ENCODE measurements at regions not wholly inside any gene's neighbourhood (a gene's known extent, or its start where the extent isn't known, plus 50 kb on each side); places are given as distances from the start of the nearest gene placed in this dataset.

- DNase-seq (ENCODE audit: low read depth) = no peak
These were observed 229.7 kb upstream of the AGAP1 start for GRCh38 chr2:235264121-235264493.

DNA sequence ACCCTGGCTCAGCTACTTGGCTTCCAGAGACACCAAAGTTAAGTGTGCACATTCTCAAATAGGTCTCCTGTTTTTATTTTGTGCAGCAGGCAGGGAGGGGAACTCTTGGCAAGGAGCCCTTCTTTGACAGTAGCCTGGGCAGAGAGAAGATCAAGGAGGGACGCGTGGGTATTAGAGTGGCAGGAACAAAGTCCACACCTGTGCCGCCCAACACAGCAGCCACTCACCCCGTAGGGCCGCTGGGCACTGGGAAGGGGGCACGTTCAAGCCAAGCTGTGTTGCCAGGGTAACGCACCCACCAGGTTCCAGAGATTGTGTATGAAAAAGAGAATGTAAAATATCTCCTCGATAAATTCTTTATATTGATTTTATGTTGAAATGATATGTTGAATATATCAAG, 229.3 kb upstream of the AGAP1 start:
- no peak for DNase-seq (ENCODE audit: low read depth)

DNA sequence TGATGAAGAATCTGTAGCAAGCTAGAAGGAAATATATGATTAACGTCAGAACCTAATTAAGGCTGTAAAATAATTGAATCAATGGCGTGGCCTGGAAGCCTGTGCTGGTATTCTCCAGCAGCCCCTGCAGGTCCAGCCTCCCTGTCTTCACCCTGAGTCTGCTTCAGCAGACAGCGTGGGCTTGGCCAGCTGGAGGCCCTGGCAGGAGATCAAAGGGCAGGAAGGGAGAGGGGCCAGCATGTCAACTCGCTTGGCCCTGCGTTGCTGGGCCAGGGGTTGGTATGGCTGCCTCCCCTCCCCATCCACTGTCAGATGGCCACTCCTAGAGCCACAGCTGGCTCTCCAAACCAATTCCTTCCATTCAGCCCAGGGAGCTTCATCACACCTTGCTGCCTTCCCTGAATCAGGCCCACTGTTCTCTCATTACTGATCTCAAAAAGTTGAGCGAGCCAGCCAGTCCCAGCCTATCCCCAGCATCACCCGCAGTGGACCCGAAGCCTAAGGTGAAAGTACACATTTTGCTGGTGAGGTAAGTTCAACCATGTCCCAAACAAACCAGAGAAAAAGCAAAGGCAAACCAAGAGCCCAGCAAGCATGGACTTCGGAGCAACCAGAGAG, 228.4 kb upstream of the AGAP1 start:
- no peak for DNase-seq (ENCODE audit: low read depth)

GRCh38 chr2:235267251-235267650, 226.6 kb upstream of the AGAP1 start:
- DNase-seq (ENCODE audit: low read depth) = no peak

- peak; percentile 49 for DNase-seq (ENCODE audit: low read depth)
These were observed 225.3 kb upstream of the AGAP1 start for GRCh38 chr2:235268535-235268934.

- no peak for DNase-seq (ENCODE audit: low read depth)
These were observed 223.6 kb upstream of the AGAP1 start for GRCh38 chr2:235270291-235270690.

DNA sequence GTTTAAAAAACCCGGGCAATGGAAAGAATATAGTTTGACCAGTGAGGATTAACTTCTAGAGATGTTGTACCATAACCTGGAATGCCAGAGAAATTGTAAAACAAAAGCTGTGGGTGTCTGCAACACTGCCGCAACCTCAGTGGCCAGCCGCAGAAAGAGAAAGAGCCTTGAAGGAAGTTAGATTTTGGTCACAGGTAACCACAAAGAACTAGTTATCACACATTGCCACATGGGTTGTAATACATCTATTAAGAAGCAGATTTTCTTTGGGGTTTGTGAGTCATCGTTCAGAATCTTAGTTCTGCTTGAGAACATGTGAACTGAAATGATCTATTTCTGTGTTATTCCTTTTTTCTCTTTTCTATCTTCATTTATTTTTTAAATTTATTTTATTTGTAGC, 222.9 kb upstream of the AGAP1 start:
- peak; percentile 52 for DNase-seq (ENCODE audit: low read depth)

GRCh38 chr2:235271936-235272335, 221.9 kb upstream of the AGAP1 start:
- DNase-seq (ENCODE audit: low read depth) = no peak

DNA sequence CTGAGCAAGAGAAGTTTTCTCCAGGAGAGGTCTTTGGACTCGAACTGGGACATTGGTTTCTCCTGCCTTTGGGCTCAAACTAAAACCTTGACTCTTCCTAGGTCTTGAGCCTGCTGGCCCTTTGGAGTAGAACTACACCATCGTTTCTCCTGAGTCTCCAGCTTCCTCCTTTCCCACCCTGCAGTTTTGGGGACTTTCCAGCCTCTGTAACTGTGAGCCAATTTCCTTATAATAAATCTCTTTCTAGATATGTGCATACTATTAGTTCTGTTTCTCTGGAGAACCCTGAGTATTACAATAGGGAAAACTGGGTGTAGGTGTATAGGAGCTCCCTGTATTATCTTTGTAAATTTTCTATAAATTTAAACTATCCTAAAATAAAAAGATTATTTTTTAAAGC, 219.8 kb upstream of the AGAP1 start:
- DNase-seq (ENCODE audit: low read depth) = no peak

DNA sequence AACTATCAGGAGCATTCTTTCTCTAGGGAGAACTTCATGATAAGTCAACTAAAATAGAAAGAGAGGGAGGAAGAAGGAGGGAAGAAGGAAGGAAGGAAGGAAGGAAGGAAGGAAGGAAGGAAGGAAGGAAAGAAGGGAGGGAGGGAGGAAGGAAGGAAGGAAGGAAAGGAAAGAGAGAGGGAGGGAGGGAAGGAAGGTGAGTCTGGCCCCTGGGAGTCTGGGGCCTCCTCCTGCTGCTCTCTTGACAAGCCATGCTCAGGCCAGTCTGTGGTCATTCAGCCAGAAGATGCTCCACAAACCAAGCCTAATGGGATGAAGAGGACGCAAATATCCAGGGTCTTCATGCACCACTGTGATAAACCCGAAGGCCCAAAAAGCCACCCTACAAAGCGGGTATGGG, 216.4 kb upstream of the AGAP1 start:
- DNase-seq (ENCODE audit: low read depth) = no peak

GRCh38 chr2:235278771-235279355, 215.0 kb upstream of the AGAP1 start:
- DNase-seq (ENCODE audit: low read depth) = no peak

DNA sequence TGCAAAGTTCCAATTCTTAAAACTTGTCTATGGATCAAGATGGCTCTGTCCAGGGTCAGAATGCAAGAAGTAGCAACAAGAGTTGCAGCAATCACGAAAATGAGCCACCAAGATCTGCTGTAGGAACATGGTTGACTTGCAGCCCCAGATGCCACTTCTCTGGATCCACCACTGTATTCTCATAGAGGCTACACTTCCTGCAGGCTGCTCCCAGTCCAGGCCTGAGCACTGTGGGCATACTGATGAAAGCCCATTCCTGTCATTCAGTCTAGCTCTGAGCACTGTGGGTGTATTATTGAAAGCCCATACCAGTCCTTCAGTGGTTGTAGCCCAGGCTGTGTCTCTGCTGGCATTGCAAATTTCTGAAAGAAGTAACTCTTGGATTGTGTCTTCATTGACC, 213.9 kb upstream of the AGAP1 start:
- DNase-seq (ENCODE audit: low read depth) = no peak

DNA sequence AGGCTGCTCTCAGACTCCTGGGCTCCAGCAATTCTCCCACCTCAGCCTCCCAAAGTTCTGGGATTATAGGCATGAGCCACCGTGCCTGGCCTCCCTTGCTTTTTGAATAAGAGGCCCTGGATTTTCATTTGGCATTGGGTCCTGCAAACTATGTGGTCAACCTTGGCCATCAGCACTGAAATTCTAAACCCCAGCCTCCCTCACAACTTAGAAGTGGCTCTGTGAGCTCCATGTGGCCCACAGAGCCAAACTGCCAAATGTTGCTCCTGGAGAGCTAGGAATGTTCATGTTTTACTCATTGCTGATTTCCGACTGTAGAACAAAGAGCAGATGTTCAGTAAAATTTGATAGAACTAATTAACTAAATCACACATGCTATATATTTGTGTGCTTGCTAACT, 210.6 kb upstream of the AGAP1 start:
- no peak for DNase-seq (ENCODE audit: low read depth)

DNA sequence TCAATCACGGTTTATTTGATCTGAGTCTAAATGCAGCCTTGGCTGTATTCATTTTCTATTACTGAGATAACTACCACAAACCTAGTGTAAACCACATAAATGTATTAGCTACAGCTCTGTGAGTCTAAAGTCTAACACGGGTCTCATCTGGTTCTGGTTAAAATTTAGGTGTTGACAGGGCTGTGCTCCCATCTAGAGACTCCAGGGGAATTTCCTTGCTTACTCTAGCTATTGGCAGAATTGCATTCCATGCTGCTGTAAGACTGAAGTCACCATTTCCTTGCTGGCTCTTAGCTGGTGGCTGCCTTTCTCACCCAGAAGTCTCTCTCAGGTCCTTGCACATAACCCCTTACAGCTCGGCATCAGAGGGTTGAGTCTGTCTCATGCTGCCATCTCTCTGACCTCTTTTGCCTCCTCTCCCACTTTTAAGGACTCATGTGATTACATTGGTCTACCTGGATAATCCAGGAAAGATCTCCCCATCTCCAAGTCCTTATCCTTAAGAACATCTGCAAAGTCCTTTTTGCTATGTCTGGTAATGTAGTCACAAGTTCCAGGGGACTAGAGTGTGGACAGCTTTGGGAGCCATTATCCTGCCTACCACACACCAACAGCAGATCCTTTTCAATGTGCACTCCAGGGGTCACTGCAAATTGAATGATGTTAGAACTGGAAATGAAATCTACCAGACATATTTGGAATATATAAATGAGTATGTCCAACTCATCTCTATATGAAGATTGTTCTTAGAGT, 207.0 kb upstream of the AGAP1 start:
- DNase-seq (ENCODE audit: low read depth) = no peak

- no peak for DNase-seq (ENCODE audit: low read depth)
These were observed 206.5 kb upstream of the AGAP1 start for GRCh38 chr2:235287375-235287733.

GRCh38 chr2:235291461-235291860, 202.4 kb upstream of the AGAP1 start:
- DNase-seq (ENCODE audit: low read depth) = no peak

GRCh38 chr2:235293061-235293460, 200.8 kb upstream of the AGAP1 start:
- no peak for DNase-seq (ENCODE audit: low read depth)

GRCh38 chr2:235295831-235296230, 198.0 kb upstream of the AGAP1 start:
- DNase-seq (ENCODE audit: low read depth) = no peak

- no peak for DNase-seq (ENCODE audit: low read depth)
These were observed 193.3 kb upstream of the AGAP1 start for GRCh38 chr2:235300368-235301201.

- DNase-seq (ENCODE audit: low read depth) = no peak
These were observed 192.4 kb upstream of the AGAP1 start for GRCh38 chr2:235301202-235302076.

DNA sequence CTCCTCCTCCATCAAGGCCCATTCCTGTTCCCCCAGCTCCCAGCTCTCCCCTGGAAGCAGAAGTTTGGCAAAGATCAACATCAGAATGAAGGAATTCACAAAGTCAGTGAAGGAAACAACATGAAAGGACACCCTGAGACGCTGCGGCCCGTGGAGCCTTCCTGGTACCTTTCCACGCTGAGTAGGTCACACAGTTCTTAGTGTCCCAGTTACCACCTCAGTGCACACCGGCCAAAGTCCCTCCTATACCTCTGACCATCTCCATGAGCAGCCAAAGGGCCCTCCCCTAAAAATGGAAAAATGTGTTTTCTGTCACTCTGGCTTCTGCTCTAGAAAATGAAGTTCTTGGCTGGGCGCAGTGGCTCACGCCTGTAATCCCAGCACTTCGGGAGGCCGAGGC, 191.6 kb upstream of the AGAP1 start:
- DNase-seq (ENCODE audit: low read depth) = no peak
